ENCODE measurements at regions not wholly inside any gene's neighbourhood (a gene's known extent, or its start where the extent isn't known, plus 50 kb on each side); places are given as distances from the start of the nearest gene placed in this dataset.

DNA sequence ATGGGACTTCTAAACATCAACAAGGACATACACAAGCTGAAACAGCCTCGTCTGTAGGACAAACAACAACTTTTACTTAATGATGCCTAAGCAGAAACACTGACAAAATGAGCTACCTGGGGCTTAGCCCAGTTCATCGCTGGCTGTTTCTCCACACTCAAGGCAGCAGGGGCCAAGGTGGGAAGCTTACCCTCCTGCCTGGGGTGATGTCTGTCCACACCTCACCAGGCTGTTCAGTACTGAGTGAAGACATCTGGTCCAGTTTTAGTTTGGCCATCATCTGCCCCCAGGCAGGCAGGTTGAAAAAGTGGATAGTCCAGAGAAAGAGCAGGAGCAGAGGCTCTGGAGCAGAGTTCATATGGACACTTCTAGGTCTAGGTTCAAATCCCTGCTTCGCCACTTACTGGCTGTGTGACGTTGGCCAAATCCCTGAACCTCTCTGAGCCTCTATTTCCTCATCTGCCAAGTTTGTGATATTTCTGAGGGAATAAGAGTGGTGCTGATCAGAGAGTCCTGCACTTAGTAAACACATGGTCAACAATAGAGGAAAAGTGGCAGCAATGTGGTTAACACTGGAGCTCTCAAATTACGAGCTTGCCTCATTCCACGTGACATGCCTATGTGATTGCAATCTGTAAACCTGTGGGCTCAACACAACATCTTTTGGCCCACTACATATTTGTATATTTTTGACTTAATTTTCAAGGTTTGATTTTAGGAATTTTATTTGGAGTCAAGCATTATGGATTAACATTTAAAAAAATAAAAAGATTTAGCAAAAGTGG is 720.1 kb upstream of the TMEM132C start:
- no peak for TF ChIP-seq GATA2 (IDR thresholded peaks at IDR 0.05; ENCODE audit: low read depth, low read length)
- TF ChIP-seq GATA3 (IDR thresholded peaks at IDR 0.05; ENCODE audit: low read depth, low read length): no peak

DNA sequence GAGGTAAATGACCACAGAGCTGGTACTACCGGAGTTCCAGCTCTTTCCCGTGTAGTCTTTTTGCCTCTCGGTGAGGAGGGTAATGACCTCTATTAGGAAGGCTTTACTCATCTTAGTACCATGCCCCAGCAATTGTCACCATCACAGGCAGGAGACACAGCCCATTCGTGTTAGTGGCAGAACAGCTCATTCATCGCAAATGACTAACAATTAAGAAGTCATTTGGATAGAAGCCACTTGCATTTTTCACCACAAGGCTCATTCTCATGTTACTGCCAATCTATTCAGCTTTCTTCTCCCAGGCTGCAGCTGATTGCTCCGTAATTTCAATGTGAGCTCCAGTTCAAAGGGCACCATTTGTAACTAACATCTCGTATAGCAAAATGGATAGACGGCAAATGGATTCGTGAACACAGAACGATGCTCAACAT is 718.8 kb upstream of the TMEM132C start:
- TF ChIP-seq GATA2 (IDR thresholded peaks at IDR 0.05; ENCODE audit: low read depth, low read length): no peak
- no peak for TF ChIP-seq GATA3 (IDR thresholded peaks at IDR 0.05; ENCODE audit: low read depth, low read length)

DNA sequence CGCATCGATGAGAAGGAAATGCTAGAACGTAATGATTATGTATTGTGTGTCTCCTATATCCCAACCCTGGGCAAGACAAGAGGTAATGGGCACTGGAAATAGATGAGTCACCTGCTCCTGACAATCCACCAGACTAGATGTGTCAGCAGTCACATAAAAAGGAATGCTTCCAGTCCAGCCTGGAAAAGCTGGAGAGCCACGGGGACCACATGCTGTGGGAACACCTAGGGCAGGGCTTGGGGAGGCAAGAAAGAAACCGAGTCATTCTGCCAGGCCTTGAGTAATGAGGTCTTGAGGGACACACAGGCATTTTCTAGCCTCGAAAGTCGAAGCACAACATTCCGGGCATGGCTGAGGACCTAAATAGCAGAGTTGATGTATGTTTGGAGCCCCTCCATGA is 716.7 kb upstream of the TMEM132C start:
- TF ChIP-seq GATA2 (IDR thresholded peaks at IDR 0.05; ENCODE audit: low read depth, low read length): no peak
- TF ChIP-seq GATA3 (IDR thresholded peaks at IDR 0.05; ENCODE audit: low read depth, low read length): no peak

DNA sequence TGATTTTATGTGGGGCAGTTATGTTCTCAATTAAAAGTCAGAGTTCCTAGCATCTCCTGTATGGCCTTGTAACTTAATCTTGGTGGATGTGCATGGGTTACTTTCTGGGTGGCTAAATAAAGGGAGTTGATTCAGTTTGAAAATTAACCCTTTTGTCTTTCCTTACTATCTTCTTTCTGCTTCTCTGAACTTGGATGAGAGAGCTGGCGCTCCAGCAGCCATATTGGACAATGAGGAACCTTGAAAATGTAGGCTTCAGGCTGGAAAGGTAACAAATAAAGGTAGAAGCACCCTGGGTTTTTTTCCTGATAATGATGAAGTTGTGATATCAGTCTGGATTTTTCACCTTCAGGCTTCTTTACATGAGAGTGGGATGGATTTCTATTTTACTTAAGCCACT is 714.1 kb upstream of the TMEM132C start:
- TF ChIP-seq GATA2 (IDR thresholded peaks at IDR 0.05; ENCODE audit: low read depth, low read length) (no peak), GATA3 (IDR thresholded peaks at IDR 0.05; ENCODE audit: low read depth, low read length) (no peak)

DNA sequence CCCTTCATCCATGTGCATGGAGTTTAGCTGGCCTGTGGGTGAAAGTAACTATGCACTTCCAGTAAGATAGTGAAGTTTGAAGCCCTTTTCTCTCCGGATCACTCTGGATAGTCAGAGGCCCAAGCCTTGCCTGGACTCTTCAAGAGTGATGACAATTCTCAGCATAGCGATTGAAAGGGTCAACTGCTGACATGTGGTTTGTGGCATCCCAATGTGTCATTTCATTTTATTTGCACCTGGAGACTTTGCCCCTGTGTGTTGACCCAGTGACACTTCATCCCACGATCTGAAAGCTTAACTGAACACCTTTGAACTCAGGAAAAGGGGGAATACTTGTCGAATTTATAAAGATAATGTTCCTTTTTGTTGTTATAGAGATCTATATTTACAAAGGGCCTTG is 711.9 kb upstream of the TMEM132C start:
- TF ChIP-seq GATA3 (IDR thresholded peaks at IDR 0.05; ENCODE audit: low read depth, low read length) (no peak), GATA2 (IDR thresholded peaks at IDR 0.05; ENCODE audit: low read depth, low read length) (no peak)

DNA sequence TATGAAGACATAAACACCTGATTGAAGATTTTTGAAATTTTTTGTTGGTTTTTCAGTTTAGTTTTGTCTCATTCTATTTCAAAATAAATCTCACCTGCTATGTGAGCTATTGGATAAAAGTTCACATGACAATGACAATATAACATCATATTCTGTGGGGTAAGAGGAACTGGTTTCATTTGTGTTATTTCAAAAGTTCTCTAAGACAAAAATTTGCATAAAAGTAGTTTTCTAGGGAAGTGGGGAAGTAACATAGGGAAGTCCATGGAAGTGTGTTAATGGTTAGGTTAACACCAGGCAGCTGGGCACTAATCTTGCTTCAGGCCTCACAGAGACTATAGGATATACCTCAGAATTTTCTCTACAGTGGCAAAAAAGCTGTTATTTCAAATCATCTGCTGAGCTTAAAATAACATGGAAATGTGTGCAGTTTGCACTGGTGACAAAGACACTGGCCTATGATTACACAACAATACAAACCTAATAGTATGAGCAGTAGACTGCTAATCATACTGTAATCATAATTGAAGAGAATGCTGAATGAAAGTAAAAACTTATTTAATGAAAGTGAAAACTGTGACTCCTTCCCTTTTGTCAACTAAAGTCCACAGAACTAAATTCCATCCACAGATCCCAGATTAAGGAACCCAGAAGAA is 710.6 kb upstream of the TMEM132C start:
- TF ChIP-seq GATA3 (IDR thresholded peaks at IDR 0.05; ENCODE audit: low read depth, low read length) (no peak), GATA2 (IDR thresholded peaks at IDR 0.05; ENCODE audit: low read depth, low read length) (no peak)

DNA sequence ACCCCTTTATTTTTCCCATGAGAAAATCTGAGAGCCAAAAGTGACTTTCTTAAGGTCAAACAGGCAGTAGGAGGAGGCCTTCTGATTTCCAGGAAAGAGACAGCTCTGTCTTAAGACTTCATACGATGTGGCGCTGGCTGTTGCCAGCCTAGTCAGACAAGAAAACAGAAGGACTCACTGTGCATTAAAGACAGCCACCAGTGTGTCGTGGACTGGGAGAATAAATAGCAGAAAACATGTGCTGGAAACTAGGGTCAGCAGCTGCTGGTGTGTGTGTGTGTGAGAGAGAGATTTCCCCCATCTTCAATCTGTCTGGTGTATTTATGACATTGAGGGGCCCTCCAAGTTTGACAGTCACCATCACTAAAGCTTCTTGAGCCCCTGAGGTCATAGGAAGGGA is 708.6 kb upstream of the TMEM132C start:
- TF ChIP-seq GATA3 (IDR thresholded peaks at IDR 0.05; ENCODE audit: low read depth, low read length) (no peak), GATA2 (IDR thresholded peaks at IDR 0.05; ENCODE audit: low read depth, low read length) (no peak)

DNA sequence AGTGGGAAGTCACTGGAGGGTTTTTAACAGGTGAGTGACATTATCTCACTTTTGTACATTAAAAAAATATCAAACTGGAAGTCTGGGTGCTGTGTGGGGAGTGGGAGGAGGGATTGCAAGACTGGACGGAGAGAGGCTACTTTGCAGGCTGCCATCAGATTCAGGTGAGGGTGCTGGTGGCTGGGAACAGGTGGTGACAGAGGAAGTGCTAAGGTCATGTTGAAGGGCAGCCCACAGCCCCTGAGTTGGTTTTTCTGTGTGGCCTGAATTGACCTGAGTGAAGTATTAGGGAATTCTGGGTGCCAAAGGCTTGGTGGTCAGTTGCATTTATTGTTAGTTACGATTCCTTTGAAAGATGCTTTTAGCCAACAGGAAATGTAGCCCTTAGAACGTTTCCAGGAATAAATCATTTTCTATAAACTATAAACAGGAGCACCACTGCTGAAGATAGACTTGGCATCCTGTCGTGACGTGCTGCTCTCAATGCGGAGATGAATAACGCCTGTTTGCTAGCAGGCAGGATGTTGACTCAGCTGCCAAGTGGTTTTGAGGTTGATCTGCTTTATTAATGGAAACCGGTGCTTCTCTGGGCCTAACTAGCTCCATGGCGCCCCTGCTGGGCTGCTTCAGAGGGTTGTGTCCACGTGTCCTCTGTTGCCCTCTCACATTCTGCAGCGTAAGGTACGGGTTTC is 707.5 kb upstream of the TMEM132C start:
- TF ChIP-seq GATA3 (IDR thresholded peaks at IDR 0.05; ENCODE audit: low read depth, low read length) (no peak), GATA2 (IDR thresholded peaks at IDR 0.05; ENCODE audit: low read depth, low read length) (no peak)

DNA sequence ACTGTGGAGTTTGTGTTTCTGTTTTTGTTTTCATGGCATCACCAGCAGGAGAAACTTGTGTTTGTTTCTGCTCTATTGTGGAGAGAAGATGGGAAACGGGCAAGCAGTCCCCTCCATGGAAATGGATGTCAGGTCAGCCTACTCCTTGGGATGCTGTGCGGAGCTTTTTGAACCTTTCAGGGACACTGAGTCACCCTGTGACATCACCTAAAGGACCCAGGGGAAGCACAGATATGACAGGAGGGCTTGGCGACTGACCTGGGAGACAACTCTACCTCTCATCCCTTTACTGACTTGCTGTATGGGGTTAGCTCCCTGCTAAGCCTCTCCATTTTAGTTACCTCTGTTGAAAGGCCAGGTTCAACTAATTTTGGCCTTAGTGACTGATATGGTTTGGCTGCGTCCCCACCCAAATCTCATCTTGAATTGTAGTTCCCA is 706.9 kb upstream of the TMEM132C start:
- TF ChIP-seq GATA2 (IDR thresholded peaks at IDR 0.05; ENCODE audit: low read depth, low read length) (no peak), GATA3 (IDR thresholded peaks at IDR 0.05; ENCODE audit: low read depth, low read length) (no peak)

DNA sequence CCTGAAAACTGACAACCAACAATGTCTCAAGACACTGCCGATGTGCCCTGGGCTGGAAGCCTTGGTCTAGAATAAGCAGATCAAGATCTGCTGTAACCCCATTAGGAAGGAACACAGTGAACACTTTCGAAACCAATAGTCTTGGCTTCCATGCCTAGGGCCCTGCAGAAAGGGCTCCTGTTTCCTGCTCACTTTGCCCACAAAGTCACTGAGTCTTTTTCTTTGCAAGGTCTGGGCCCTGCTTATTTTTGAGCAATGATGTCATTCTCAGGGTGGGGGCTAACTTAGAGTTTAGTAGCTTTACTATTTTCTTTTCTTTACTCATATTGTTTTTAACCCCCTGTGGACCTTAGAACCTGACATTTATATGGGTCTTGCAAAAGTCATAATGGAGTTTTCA is 704.2 kb upstream of the TMEM132C start:
- no peak for TF ChIP-seq GATA3 (IDR thresholded peaks at IDR 0.05; ENCODE audit: low read depth, low read length)
- no peak for TF ChIP-seq GATA2 (IDR thresholded peaks at IDR 0.05; ENCODE audit: low read depth, low read length)

DNA sequence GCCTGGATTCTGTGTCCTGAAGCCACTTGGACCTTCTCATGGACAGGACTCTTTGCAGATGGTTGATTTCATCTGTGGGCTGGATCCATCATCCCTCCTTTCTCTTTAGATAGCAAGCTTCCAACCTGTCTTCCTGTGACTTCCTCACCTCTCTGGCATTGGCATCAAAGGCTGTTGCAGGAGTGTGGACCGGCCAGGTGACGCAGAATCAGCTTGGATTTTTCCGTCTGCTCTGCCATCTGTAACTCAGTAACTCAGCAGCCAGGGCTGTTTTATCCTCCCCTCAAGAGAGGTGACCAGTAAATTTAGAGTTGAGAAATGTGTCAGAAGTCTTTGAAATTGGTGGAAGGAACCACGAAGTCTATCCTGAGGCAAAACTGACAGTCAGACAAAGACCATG is 701.7 kb upstream of the TMEM132C start:
- TF ChIP-seq GATA3 (IDR thresholded peaks at IDR 0.05; ENCODE audit: low read depth, low read length) (no peak), GATA2 (IDR thresholded peaks at IDR 0.05; ENCODE audit: low read depth, low read length) (no peak)

DNA sequence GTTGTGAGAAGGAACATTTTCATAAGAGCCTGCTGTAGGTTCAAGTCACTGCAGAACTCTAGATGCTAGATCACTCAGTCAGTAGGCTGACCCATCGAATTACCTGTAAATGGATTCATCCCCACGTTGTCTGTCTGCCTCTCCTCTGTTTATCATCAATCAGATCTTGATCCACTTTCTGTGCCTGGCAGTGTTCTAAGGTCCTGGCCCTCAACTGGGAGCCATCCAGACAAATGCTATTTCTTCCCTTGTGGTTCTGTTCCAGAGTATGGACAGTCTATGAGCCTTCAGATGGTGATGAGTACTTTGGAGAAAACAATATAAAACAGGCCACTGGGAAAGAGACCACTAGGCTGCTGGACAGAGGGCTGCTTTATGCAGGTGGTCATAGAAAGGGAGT is 699.4 kb upstream of the TMEM132C start:
- TF ChIP-seq GATA3 (IDR thresholded peaks at IDR 0.05; ENCODE audit: low read depth, low read length) (no peak), GATA2 (IDR thresholded peaks at IDR 0.05; ENCODE audit: low read depth, low read length) (no peak)

DNA sequence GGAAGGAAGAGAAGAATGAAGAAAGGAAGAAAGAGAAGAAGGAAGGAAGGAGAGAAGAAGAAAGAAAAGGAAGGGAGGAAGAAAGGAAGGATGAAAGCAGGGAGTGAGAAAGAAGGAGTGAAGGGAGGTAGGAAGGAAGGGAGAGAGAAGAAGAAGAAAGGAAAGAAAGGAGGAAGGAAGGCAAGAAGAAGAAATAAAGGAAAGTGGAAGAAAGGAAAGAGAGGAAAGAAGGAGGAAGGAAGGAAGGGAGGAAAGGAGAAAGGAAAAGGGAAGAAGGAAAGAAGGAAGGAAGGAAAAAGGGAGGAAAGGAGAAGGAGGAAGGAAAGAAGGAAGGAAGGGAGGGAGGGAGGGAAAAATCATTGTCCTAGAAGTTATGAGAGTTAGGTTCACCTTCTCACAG is 696.6 kb upstream of the TMEM132C start:
- TF ChIP-seq GATA2 (IDR thresholded peaks at IDR 0.05; ENCODE audit: low read depth, low read length) (no peak), GATA3 (IDR thresholded peaks at IDR 0.05; ENCODE audit: low read depth, low read length) (no peak)

DNA sequence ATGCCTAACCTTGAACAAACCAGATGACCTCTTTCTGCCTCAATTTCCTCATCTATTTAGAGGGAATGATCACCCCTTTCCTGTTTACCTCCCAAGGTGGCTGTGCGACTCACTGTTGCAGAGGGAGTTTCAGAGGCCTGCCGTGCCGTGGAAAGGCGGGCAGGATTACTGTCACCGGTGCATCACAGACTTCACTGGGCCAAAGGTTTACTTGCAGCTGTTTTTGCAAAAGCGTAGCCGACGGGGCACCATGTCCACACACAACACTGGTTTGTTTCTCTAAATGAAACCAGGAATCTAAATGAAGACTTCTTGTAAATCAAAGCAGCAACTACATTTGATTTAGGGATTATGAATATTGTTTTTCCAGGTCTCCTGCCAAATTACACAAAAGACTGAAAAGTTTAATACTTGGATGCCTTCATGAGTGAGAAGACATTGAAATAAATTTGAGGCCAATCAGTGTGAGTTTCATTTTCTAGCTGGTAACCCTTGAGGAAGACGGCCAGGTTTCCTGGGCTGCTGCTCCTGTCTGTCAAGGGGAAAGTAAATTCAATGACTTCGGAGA is 696.1 kb upstream of the TMEM132C start:
- TF ChIP-seq GATA2 (IDR thresholded peaks at IDR 0.05; ENCODE audit: low read depth, low read length) (no peak), GATA3 (IDR thresholded peaks at IDR 0.05; ENCODE audit: low read depth, low read length) (no peak)

All from SH-SY5Y (cell line).